Natural killer cell (primary cell): ENCODE measurements at regions not wholly inside any gene's neighbourhood (a gene's known extent, or its start where the extent isn't known, plus 50 kb on each side); places are given as distances from the start of the nearest gene placed in this dataset.

Source experiments
- ATAC-seq, 3 donors: fragments of 150-1000 bp in 2 of 3; fragments of 200-7000 bp in 1 of 3; cut with Tn5 transposase; 1 replicate in 1 of 3; 2 replicates in 2 of 3; pipeline ENCODE4 v1.10.0; 2021; ENCODE audit warnings: mild to moderate bottlenecking in 2 of 3, moderate library complexity in 2 of 3
- DNase-seq, 2 donors: peaks; one replicate each; pipeline versions ENCODE4 v3.0.0 to v3.0.0-alpha.2; 2013 to 2021; ENCODE audit warnings: mixed read lengths in 1 of 2
- H3K27ac ChIP-seq: one replicate; pipeline ENCODE4 v1.5.1; 2013; ENCODE audit warnings: mild to moderate bottlenecking, low read length
- H3K27me3 ChIP-seq: one replicate; pipeline ENCODE4 v1.6.1; 2013; ENCODE audit warnings: low read length; ENCODE audit not compliant: control insufficient read depth, insufficient read depth
- H3K36me3 ChIP-seq: one replicate; pipeline ENCODE4 v1.6.1; 2013; ENCODE audit warnings: low read length; ENCODE audit not compliant: control insufficient read depth, insufficient read depth
- H3K4me1 ChIP-seq: one replicate; pipeline ENCODE4 v1.6.1; 2013; ENCODE audit warnings: low read length; ENCODE audit not compliant: control insufficient read depth, insufficient read depth
- H3K4me3 ChIP-seq: one replicate; pipeline ENCODE4 v1.5.1; 2013; ENCODE audit warnings: low read length
- H3K9me3 ChIP-seq: one replicate; pipeline ENCODE4 v1.6.1; 2013; ENCODE audit warnings: low read length; ENCODE audit not compliant: control insufficient read depth, insufficient read depth
- H3K27ac Mint-ChIP-seq, 2 donors: one replicate each; pipeline ENCODE4 v1.8.0; 2022; ENCODE audit warnings: mild to moderate bottlenecking in 2 of 2, mixed read lengths in 2 of 2, moderate library complexity in 1 of 2
- H3K27me3 Mint-ChIP-seq, 2 donors: one replicate each; pipeline ENCODE4 v1.8.0; 2022; ENCODE audit warnings: low read depth in 2 of 2, mixed read lengths in 2 of 2
- H3K36me3 Mint-ChIP-seq: one replicate; pipeline ENCODE4 v1.8.0; 2022; ENCODE audit warnings: mixed read lengths
- H3K4me1 Mint-ChIP-seq, 2 donors: one replicate each; pipeline ENCODE4 v1.8.0; 2022; ENCODE audit warnings: mixed read lengths in 2 of 2
- H3K4me3 Mint-ChIP-seq: one replicate; pipeline ENCODE4 v1.8.0; 2022; ENCODE audit warnings: mild to moderate bottlenecking, moderate library complexity, mixed read lengths
- H3K9me3 Mint-ChIP-seq, 2 donors: one replicate each; pipeline ENCODE4 v1.8.0; 2022; ENCODE audit warnings: mixed read lengths in 2 of 2
- WGBS: methylation state at CpG from one replicate; pipeline ENCODE4 v1.1.7; 2013; ENCODE audit warnings: missing lambda C conversion rate; ENCODE audit not compliant: insufficient coverage; 5-methylcytosine and 5-hydroxymethylcytosine counted together
- intact Hi-C: fragments of 100-400 bp; cut with micrococcal nuclease; formaldehyde crosslinking; loops from one replicate; pipeline ENCODE4 v1.14.2; 2022
- TF ChIP-seq, protein P1 (sequence below): fragments of 200-600 bp; IDR thresholded peaks from one replicate; pipeline ENCODE4 v1.8.0; 2022; ENCODE audit warnings: antibody characterized with exemption

GRCh38 chr4:86448871-86449270, 89.0 kb upstream of the MAPK10 start:
- no peaks in the 10 kb centered on the region for H3K4me1 ChIP-seq
- 53% methylated on average over 9 of the region's 9 CpGs for WGBS
- ATAC-seq = no peak
- H3K27ac ChIP-seq = no peak overlapping the region
- intact Hi-C loops = no loop called here
- peaks cover 0 to under 1% of the 10 kb centered on the region in 2 donors for H3K27me3 Mint-ChIP-seq
- H3K36me3 ChIP-seq = no peaks in the 10 kb centered on the region
- TF ChIP-seq, protein P1, sequence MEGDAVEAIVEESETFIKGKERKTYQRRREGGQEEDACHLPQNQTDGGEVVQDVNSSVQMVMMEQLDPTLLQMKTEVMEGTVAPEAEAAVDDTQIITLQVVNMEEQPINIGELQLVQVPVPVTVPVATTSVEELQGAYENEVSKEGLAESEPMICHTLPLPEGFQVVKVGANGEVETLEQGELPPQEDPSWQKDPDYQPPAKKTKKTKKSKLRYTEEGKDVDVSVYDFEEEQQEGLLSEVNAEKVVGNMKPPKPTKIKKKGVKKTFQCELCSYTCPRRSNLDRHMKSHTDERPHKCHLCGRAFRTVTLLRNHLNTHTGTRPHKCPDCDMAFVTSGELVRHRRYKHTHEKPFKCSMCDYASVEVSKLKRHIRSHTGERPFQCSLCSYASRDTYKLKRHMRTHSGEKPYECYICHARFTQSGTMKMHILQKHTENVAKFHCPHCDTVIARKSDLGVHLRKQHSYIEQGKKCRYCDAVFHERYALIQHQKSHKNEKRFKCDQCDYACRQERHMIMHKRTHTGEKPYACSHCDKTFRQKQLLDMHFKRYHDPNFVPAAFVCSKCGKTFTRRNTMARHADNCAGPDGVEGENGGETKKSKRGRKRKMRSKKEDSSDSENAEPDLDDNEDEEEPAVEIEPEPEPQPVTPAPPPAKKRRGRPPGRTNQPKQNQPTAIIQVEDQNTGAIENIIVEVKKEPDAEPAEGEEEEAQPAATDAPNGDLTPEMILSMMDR = no peak
- H3K4me3 ChIP-seq = no peak overlapping the region
- H3K4me1 Mint-ChIP-seq = no peaks in the 10 kb centered on the region
- H3K9me3 Mint-ChIP-seq = peaks cover 0 to 2% of the 10 kb centered on the region in 2 donors
- H3K9me3 ChIP-seq = no peaks in the 10 kb centered on the region
- H3K4me3 Mint-ChIP-seq = no peak overlapping the region
- H3K27ac Mint-ChIP-seq = no peak overlapping the region
- no peaks in the 10 kb centered on the region for H3K36me3 Mint-ChIP-seq
- no peaks in the 10 kb centered on the region for H3K27me3 ChIP-seq
- DNase-seq = no peak

GRCh38 chr4:86449746-86450588, 90.1 kb upstream of the MAPK10 start:
- 93% methylated on average over 2 of the region's 5 CpGs for WGBS

DNA sequence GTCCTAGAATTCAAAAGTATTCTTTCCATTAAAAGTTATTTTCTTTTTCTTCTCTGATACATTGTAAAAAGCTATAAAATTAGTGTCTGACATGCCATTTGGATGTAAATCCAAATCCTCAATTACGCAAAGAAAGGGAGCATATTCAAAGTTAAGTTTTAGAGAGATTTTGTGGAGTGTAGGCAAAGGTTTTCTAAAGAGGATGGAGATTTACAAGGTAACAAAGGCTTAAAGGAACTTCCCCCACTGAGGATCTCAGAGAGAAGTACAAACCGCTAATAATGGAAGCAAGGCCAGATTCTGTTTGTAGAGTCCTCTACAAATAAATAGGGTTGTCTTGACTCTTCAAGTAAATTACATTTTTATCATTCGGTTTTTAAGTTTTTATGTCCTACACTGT, 91.0 kb upstream of the MAPK10 start:
- ATAC-seq (no peak), DNase-seq (no peak)
- Mint-ChIP-seq H3K36me3 (no peaks in the 10 kb centered on the region), H3K9me3 (peaks cover 2% of the 10 kb centered on the region in 2 donors), H3K27me3 (peaks cover 0 to 7% of the 10 kb centered on the region in 2 donors), H3K27ac (no peak overlapping the region), H3K4me3 (no peak overlapping the region), H3K4me1 (no peaks in the 10 kb centered on the region)
- no peaks in the 10 kb centered on the region for H3K27me3 ChIP-seq
- no peak overlapping the region for H3K4me3 ChIP-seq
- intact Hi-C loops = no loop called here
- no peaks in the 10 kb centered on the region for H3K36me3 ChIP-seq
- H3K4me1 ChIP-seq = no peaks in the 10 kb centered on the region
- no peaks in the 10 kb centered on the region for H3K9me3 ChIP-seq
- 100% methylated on average over 2 of the region's 3 CpGs for WGBS
- H3K27ac ChIP-seq = no peak overlapping the region
- TF ChIP-seq, protein P1 = no peak

More at GRCh38 chr4:86449746-86450588, 90.1 kb upstream of the MAPK10 start:
- intact Hi-C loops = no loop called here
- no peaks in the 10 kb centered on the region for H3K36me3 ChIP-seq
- peaks cover 2% of the 10 kb centered on the region in 2 donors for H3K9me3 Mint-ChIP-seq
- no peaks in the 10 kb centered on the region for H3K9me3 ChIP-seq
- H3K27ac ChIP-seq = no peak overlapping the region
- H3K27me3 ChIP-seq = no peaks in the 10 kb centered on the region
- no peaks in the 10 kb centered on the region for H3K4me1 ChIP-seq
- H3K27me3 Mint-ChIP-seq = peaks cover 0 to 7% of the 10 kb centered on the region in 2 donors
- ATAC-seq = no peak
- no peak overlapping the region for H3K27ac Mint-ChIP-seq
- DNase-seq = no peak
- no peak overlapping the region for H3K4me3 Mint-ChIP-seq
- no peaks in the 10 kb centered on the region for H3K4me1 Mint-ChIP-seq
- TF ChIP-seq, protein P1 = no peak
- H3K4me3 ChIP-seq = no peak overlapping the region
- H3K36me3 Mint-ChIP-seq = no peaks in the 10 kb centered on the region
